K562 (cell line): ENCODE measurements at regions not wholly inside any gene's neighbourhood (a gene's known extent, or its start where the extent isn't known, plus 50 kb on each side); places are given as distances from the start of the nearest gene placed in this dataset.

Experiments
- ATF1 ChIP-seq, 2 experiments: fragments of 450-650 bp in 1 of 2; IDR thresholded peaks; 2 replicates each; pipeline ENCODE4 v1.6.1; 2016; ENCODE audit warnings: missing compliant biosample characterization in 1 of 2, missing genetic modification characterization in 1 of 2
- CREB3L1 ChIP-seq: fragments of 450-650 bp; IDR thresholded peaks from 2 replicates; pipeline ENCODE4 v1.6.1; 2014; ENCODE audit warnings: low read depth, mild to moderate bottlenecking, moderate library complexity, borderline replicate concordance
- CTCF ChIP-seq, 3 experiments: IDR thresholded peaks in 2 of 3; conservative IDR thresholded peaks in 1 of 3; 2 replicates each; pipeline ENCODE4 v1.5.1; 2011 to 2012; ENCODE audit warnings: low read length in 3 of 3, mild to moderate bottlenecking in 3 of 3, control low read depth in 2 of 3, improper control_type of control experiment in 1 of 3, inconsistent platforms in 1 of 3, low read depth in 1 of 3, mixed read lengths in 1 of 3, moderate library complexity in 1 of 3; ENCODE audit not compliant: insufficient read depth in 2 of 3
- FOS ChIP-seq: IDR thresholded peaks from 3 replicates; pipeline ENCODE4 v1.6.1; 2011; ENCODE audit not compliant: insufficient read length; ENCODE audit errors: extremely low read depth
- GMEB1 ChIP-seq: fragments of 250-450 bp; sonication (Bioruptor Pico); IDR thresholded peaks from 2 replicates; pipeline ENCODE4 v1.4.0; 2020; ENCODE audit warnings: mild to moderate bottlenecking
- KAT2B ChIP-seq: IDR thresholded peaks from one replicate; pipeline ENCODE4 v1.6.1; 2012; ENCODE audit warnings: low read depth, mild to moderate bottlenecking, control low read depth, inconsistent platforms, low read length, moderate library complexity
- MAFF ChIP-seq: IDR thresholded peaks from 2 replicates; pipeline ENCODE4 v1.6.1; 2012; ENCODE audit warnings: low read length, improper control_type of control experiment
- MAX ChIP-seq: sonication (generic); formaldehyde crosslinking; IDR thresholded peaks from 2 replicates; pipeline ENCODE4 v1.9.0; 2022; ENCODE audit warnings: mild to moderate bottlenecking, missing genetic modification reagents
- MYC ChIP-seq, 2 experiments: fragments of 250-450 bp in 1 of 2; sonication (Bioruptor Pico) in 1 of 2; IDR thresholded peaks; 2 replicates each; pipeline versions ENCODE4 v1.5.1 to v1.6.1; 2012 to 2021; ENCODE audit warnings: low read depth in 2 of 2, borderline replicate concordance in 1 of 2, improper control_type of control experiment in 1 of 2, low read length in 1 of 2, mild to moderate bottlenecking in 1 of 2, moderate library complexity in 1 of 2
- ZBTB26 ChIP-seq: fragments of 450-650 bp; formaldehyde crosslinking; IDR thresholded peaks from 2 replicates; pipeline ENCODE4 v1.4.0; 2022; ENCODE audit warnings: missing genetic modification characterization
- ZBTB5 ChIP-seq: fragments of 450-650 bp; IDR thresholded peaks from 2 replicates; pipeline ENCODE4 v1.6.1; 2017; ENCODE audit warnings: antibody characterized with exemption
- TF ChIP-seq, protein P1 (sequence below): sonication (generic); formaldehyde crosslinking; IDR thresholded peaks from 2 replicates; pipeline ENCODE4 v1.8.0; 2023; ENCODE audit warnings: missing genetic modification reagents, mild to moderate bottlenecking, borderline replicate concordance

DNA sequence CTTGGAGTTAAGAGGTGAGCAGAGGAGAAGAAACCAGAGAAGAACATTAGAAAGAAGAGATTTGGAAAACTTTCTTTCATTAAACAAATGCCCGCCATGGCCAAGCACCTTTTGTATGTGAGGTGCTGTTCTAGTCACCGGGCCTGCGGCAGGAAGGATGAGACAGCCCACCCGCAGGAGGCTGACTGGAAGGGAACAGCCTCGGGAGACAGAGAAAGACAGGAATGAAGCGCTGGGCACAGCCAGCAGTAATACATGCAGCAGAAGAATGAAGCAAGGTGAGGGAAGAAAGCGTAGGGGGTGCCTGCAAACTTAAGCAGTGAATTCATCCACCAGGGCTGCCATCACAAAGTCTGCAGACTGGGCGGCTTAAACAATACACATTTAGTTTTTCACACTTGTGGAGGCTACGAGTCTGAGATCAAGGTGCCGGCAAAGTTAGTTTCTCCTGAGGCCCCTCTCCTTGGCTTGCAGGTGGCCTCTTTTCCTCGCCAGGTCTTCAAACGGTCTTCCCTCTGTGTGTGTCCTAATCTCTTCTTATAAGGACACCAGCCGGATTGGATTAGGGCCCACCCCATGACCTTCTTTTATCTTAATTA is 188.1 kb downstream of the PSMG1 start:
- TF ChIP-seq MAFF, result no peak
- no peak for TF ChIP-seq KAT2B
- TF ChIP-seq ATF1 (CRISPR knock-in tag; IDR thresholded peaks at IDR 0.05), result no peak
- TF ChIP-seq ATF1 (tag; IDR thresholded peaks at IDR 0.05), result no peak
- no peak for TF ChIP-seq CREB3L1
- TF ChIP-seq CTCF (IDR thresholded peaks at IDR 0.05 in 2 of 3, conservative IDR thresholded peaks at IDR 0.05 in 1 of 3; ENCODE audit: insufficient read depth in 2 of 3, low read depth in 1 of 3, low read length in 3 of 3), result no peak
- no peak for TF ChIP-seq MAX
- no peak for TF ChIP-seq GMEB1
- no peak for TF ChIP-seq ZBTB26 (CRISPR knock-in tag)
- TF ChIP-seq FOS, result no peak
- TF ChIP-seq MYC (IDR thresholded peaks at IDR 0.05; ENCODE audit: low read depth, low read length), result no peak
- no peak for TF ChIP-seq MYC (CRISPR knock-in tag; IDR thresholded peaks at IDR 0.05; ENCODE audit: borderline replicate concordance, low read depth)
- TF ChIP-seq, protein P1, sequence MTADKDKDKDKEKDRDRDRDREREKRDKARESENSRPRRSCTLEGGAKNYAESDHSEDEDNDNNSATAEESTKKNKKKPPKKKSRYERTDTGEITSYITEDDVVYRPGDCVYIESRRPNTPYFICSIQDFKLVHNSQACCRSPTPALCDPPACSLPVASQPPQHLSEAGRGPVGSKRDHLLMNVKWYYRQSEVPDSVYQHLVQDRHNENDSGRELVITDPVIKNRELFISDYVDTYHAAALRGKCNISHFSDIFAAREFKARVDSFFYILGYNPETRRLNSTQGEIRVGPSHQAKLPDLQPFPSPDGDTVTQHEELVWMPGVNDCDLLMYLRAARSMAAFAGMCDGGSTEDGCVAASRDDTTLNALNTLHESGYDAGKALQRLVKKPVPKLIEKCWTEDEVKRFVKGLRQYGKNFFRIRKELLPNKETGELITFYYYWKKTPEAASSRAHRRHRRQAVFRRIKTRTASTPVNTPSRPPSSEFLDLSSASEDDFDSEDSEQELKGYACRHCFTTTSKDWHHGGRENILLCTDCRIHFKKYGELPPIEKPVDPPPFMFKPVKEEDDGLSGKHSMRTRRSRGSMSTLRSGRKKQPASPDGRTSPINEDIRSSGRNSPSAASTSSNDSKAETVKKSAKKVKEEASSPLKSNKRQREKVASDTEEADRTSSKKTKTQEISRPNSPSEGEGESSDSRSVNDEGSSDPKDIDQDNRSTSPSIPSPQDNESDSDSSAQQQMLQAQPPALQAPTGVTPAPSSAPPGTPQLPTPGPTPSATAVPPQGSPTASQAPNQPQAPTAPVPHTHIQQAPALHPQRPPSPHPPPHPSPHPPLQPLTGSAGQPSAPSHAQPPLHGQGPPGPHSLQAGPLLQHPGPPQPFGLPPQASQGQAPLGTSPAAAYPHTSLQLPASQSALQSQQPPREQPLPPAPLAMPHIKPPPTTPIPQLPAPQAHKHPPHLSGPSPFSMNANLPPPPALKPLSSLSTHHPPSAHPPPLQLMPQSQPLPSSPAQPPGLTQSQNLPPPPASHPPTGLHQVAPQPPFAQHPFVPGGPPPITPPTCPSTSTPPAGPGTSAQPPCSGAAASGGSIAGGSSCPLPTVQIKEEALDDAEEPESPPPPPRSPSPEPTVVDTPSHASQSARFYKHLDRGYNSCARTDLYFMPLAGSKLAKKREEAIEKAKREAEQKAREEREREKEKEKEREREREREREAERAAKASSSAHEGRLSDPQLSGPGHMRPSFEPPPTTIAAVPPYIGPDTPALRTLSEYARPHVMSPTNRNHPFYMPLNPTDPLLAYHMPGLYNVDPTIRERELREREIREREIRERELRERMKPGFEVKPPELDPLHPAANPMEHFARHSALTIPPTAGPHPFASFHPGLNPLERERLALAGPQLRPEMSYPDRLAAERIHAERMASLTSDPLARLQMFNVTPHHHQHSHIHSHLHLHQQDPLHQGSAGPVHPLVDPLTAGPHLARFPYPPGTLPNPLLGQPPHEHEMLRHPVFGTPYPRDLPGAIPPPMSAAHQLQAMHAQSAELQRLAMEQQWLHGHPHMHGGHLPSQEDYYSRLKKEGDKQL (CRISPR knock-in tag), result no peak
- no peak for TF ChIP-seq ZBTB5
